ENCODE measurements at regions not wholly inside any gene's neighbourhood (a gene's known extent, or its start where the extent isn't known, plus 50 kb on each side); places are given as distances from the start of the nearest gene placed in this dataset.

DNA sequence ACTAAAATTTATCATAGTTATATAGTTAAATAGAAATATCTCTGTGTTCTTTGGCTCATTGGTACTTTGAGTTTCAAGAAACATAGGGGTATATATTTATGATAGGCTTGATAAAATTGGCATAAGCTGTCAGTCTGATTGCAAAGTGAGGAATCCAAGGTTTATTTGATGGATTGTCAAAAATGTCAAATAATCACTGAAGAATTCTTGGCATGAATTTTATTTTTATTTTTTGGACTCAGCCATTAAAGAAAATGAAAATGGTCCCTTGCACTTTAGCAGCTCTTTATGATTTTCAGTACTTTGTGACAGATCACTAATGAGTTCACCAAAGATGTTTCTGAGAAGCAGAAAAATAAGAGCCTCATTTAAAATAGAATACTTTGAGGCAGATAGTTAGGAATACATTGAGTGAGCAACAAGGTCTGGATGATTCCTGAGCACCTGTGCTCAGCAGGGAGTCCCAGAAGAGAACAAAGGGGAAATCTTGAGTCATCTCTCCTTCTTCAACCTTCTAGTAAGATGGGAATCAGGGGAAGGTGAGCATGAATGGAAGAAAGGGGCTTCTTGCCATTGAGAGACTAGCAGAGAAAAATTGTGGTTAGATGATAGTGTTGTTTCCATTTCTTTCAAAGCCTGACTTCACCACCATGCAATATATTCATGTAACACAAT lies 85.3 kb upstream of the VEPH1 start:
- TF ChIP-seq SUZ12 (IDR thresholded peaks at IDR 0.05; ENCODE audit: extremely low read depth, insufficient read depth, insufficient read length): no peak
- no peak for TF ChIP-seq YY1 (IDR thresholded peaks at IDR 0.05; ENCODE audit: insufficient read depth, insufficient read length)

Data from NT2/D1 (cell line).